GM12864 (cell line): ENCODE measurements at regions not wholly inside any gene's neighbourhood (a gene's known extent, or its start where the extent isn't known, plus 50 kb on each side); places are given as distances from the start of the nearest gene placed in this dataset.

Source experiments
- DNase-seq: peaks from one replicate; pipeline ENCODE4 v3.0.0-alpha.2; 2011; ENCODE audit warnings: low read depth
- H3K4me3 ChIP-seq: 2 replicates; pipeline ENCODE4 v1.5.1; 2011; ENCODE audit warnings: mild to moderate bottlenecking, low read depth, low read length, control low read depth
- TF ChIP-seq, protein P1 (sequence below): IDR thresholded peaks from 2 replicates; pipeline ENCODE4 v1.5.1; 2011; ENCODE audit warnings: low read depth, mild to moderate bottlenecking, moderate library complexity, low read length, control low read depth, inconsistent platforms; ENCODE audit errors: missing control alignments

GRCh38 chr2:43101751-43102150 lies 124.7 kb downstream of the ZFP36L2 start:
- TF ChIP-seq, protein P1, sequence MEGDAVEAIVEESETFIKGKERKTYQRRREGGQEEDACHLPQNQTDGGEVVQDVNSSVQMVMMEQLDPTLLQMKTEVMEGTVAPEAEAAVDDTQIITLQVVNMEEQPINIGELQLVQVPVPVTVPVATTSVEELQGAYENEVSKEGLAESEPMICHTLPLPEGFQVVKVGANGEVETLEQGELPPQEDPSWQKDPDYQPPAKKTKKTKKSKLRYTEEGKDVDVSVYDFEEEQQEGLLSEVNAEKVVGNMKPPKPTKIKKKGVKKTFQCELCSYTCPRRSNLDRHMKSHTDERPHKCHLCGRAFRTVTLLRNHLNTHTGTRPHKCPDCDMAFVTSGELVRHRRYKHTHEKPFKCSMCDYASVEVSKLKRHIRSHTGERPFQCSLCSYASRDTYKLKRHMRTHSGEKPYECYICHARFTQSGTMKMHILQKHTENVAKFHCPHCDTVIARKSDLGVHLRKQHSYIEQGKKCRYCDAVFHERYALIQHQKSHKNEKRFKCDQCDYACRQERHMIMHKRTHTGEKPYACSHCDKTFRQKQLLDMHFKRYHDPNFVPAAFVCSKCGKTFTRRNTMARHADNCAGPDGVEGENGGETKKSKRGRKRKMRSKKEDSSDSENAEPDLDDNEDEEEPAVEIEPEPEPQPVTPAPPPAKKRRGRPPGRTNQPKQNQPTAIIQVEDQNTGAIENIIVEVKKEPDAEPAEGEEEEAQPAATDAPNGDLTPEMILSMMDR: no peak
- DNase-seq: no peak
- no peak overlapping the region for H3K4me3 ChIP-seq

DNA sequence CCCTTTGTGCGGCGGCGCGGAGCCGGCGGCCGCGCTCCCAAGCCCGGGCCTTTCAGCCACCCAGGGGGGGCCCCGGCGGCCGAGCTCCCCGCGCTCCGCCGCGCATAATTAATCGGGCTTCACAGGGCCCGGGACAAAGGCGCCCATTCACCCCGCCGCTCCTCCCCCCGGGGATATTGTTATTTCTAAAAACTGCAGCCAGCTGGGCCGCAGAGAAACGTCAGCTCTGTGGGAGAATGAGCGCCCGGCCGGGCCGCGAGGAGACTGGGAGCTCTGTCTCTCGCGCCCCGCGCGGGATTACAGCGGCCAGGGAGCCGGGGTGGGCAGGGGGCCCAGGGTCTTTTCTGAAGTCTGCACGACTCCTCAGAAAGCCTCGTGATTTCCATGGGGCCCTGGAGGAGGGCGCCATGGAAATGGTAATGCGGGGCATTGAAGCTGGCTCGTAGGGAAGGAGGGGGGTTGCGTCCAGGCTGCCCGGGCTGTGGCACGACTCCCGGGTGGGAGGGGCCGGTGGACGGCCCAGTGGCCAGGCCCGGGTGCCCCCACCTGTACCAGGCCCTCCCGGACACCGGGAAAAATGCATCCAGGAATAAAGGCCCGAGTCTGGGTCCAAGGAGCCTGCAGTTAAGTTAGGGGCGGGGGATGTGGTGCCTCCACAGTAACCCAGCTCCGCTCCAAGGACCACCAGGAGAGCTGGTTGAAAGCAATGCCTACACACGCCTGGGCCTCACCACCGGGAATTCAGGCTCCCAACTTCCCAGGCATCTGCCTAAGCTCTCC lies 125.3 kb downstream of the ZFP36L2 start:
- DNase-seq: no peak
- TF ChIP-seq, protein P1: no peak
- H3K4me3 ChIP-seq: no peak overlapping the region

GRCh38 chr2:43100362-43100882 lies 126.0 kb downstream of the ZFP36L2 start:
- TF ChIP-seq, protein P1: no peak
- DNase-seq: no peak
- H3K4me3 ChIP-seq: no peak overlapping the region

GRCh38 chr2:43099797-43100196 lies 126.6 kb downstream of the ZFP36L2 start:
- H3K4me3 ChIP-seq: no peak overlapping the region

DNA sequence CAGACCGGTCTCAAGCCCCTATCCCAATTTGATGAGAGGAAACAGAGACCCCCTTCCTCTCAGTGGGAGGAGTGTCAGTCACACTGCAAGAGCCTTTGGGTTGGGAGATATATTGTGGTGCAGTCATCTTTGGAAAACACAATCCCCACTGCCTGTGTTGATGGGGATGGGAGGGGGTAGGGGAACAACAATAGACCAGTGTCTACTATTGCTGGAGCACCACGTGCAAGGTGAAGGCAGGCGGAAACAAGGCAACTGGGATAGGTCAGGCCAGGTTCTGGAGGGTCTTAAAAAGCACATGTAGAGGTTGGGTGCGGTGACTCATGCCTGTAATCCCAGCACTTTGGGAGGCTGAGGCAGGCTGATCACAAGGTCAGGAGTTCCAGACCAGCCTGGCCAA lies 127.9 kb downstream of the ZFP36L2 start:
- no peak overlapping the region for H3K4me3 ChIP-seq
- no peak for DNase-seq
- TF ChIP-seq, protein P1: no peak

More at GRCh38 chr2:43099797-43100196, 126.6 kb downstream of the ZFP36L2 start:
- no peak for DNase-seq
- TF ChIP-seq, protein P1: no peak

DNA sequence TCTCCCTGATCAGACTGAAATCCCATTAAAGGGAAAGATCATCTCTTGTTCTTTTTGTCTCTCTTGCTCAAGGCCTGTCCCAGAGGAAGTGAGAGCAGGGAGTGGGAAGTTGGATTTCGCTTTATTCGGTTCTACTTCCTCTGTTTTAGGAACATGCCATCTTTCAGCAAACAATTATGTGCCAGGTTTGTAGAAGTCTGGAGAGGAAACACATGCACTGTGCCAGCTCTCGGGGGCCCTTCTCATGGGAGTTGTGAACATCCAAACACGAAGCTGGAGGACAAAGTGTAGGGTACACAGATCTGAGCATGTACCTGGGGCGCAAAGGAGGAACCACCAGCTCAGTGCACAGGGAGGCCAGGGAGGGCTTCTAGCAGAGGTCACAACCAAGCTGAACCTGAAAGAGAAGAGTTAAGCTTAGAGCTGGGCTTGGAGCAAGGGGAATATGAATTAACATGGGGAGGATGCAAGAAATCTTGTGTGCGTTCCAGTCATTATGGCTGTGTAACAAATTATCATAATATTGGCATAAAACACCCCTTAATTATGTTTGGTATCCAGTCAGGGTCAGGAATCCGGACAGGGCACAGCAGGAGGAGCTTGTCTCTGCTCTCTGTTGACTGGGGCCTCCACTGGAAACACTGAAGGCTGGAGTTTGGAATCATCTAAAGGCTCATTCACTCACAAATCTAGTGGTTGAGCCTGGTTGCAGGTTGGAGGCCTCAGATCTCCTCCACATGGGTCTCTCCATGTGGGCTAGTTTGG lies 128.6 kb downstream of the ZFP36L2 start:
- TF ChIP-seq, protein P1: no peak
- no peak for DNase-seq
- no peak overlapping the region for H3K4me3 ChIP-seq
